Neuronal stem cell (in vitro differentiated cells): ENCODE measurements at regions not wholly inside any gene's neighbourhood (a gene's known extent, or its start where the extent isn't known, plus 50 kb on each side); places are given as distances from the start of the nearest gene placed in this dataset.

ENCODE experiments used
- DNase-seq: peaks from one replicate; pipeline ENCODE4 v3.0.0-alpha.2; 2013; ENCODE audit warnings: low spot score
- H2AFZ ChIP-seq: one replicate; pipeline ENCODE4 v1.6.1; 2013; ENCODE audit warnings: mild to moderate bottlenecking, low read length, inconsistent platforms
- H2AK5ac ChIP-seq: 2 replicates; pipeline ENCODE4 v1.6.1; 2013; ENCODE audit warnings: low read depth, mild to moderate bottlenecking, inconsistent platforms, low read length, moderate library complexity, mixed read lengths
- H2BK120ac ChIP-seq: 2 replicates; pipeline ENCODE4 v1.6.1; 2013; ENCODE audit warnings: low read depth, mild to moderate bottlenecking, inconsistent platforms, low read length, moderate library complexity, mixed read lengths
- H2BK12ac ChIP-seq: one replicate; pipeline ENCODE4 v1.6.1; 2013; ENCODE audit warnings: low read length, inconsistent platforms
- H2BK15ac ChIP-seq: 2 replicates; pipeline ENCODE4 v1.6.1; 2013; ENCODE audit warnings: mild to moderate bottlenecking, low read length, inconsistent platforms, mixed read lengths
- H2BK5ac ChIP-seq: one replicate; pipeline ENCODE4 v1.6.1; 2013; ENCODE audit warnings: inconsistent platforms, mild to moderate bottlenecking, low read length, moderate library complexity
- H3K14ac ChIP-seq: one replicate; pipeline ENCODE4 v1.6.1; 2013; ENCODE audit warnings: low read length, inconsistent platforms
- H3K18ac ChIP-seq: 2 replicates; pipeline ENCODE4 v1.6.1; 2013; ENCODE audit warnings: low read length, inconsistent platforms
- H3K23ac ChIP-seq: 2 replicates; pipeline ENCODE4 v1.6.1; 2013; ENCODE audit warnings: low read depth, mild to moderate bottlenecking, mixed read lengths, low read length, inconsistent platforms; ENCODE audit not compliant: poor library complexity
- H3K27ac ChIP-seq: replicated peaks from 3 replicates; pipeline ENCODE4 v1.5.1; 2013; ENCODE audit warnings: low read length, inconsistent platforms
- H3K27me3 ChIP-seq, 3 experiments: 2 replicates each; pipeline ENCODE4 v1.6.1; 2013; ENCODE audit warnings: low read length in 3 of 3, mild to moderate bottlenecking in 2 of 3, inconsistent platforms in 1 of 3, low read depth in 1 of 3, mixed read lengths in 1 of 3, moderate library complexity in 1 of 3; ENCODE audit not compliant: control insufficient read depth in 3 of 3, insufficient read depth in 3 of 3
- H3K36me3 ChIP-seq, 2 donors: replicated peaks in 1 of 2; 2 replicates each; pipeline ENCODE4 v1.6.1; 2013; ENCODE audit warnings: low read length in 2 of 2; ENCODE audit not compliant: control insufficient read depth in 2 of 2, insufficient read depth in 2 of 2
- H3K4ac ChIP-seq: 2 replicates; pipeline ENCODE4 v1.6.1; 2013; ENCODE audit warnings: inconsistent platforms, mild to moderate bottlenecking, low read length, moderate library complexity
- H3K4me1 ChIP-seq, 2 donors: 1 replicate in 1 of 2; 2 replicates in 1 of 2; pipeline ENCODE4 v1.6.1; 2013; ENCODE audit warnings: low read length in 2 of 2, low read depth in 1 of 2; ENCODE audit not compliant: control insufficient read depth in 2 of 2, insufficient read depth in 1 of 2
- H3K4me2 ChIP-seq: one replicate; pipeline ENCODE4 v1.6.1; 2013; ENCODE audit warnings: mild to moderate bottlenecking, low read length, inconsistent platforms; ENCODE audit not compliant: insufficient read depth, poor library complexity, severe bottlenecking
- H3K4me3 ChIP-seq, 2 donors: 2 replicates each; pipeline ENCODE4 v1.5.1; 2013; ENCODE audit warnings: low read length in 2 of 2, mild to moderate bottlenecking in 2 of 2, inconsistent platforms in 1 of 2, moderate library complexity in 1 of 2
- H3K79me1 ChIP-seq: one replicate; pipeline ENCODE4 v1.6.1; 2013; ENCODE audit warnings: low read depth, mild to moderate bottlenecking, inconsistent platforms, low read length, moderate library complexity
- H3K9ac ChIP-seq: one replicate; pipeline ENCODE4 v1.6.1; 2013; ENCODE audit warnings: mild to moderate bottlenecking, low read depth, low read length, inconsistent platforms; ENCODE audit not compliant: poor library complexity
- H3K9me3 ChIP-seq, 2 donors: replicated peaks in 1 of 2; 2 replicates each; pipeline versions ENCODE3 to v1.6.1; 2013; ENCODE audit warnings: low read length in 2 of 2, mild to moderate bottlenecking in 2 of 2, inconsistent platforms in 1 of 2, low read depth in 1 of 2, mixed read lengths in 1 of 2, moderate library complexity in 1 of 2; ENCODE audit not compliant: control insufficient read depth in 2 of 2, insufficient read depth in 1 of 2
- H4K8ac ChIP-seq: one replicate; pipeline ENCODE4 v1.6.1; 2013; ENCODE audit warnings: low read depth, mild to moderate bottlenecking, inconsistent platforms, low read length, moderate library complexity
- H4K91ac ChIP-seq: one replicate; pipeline ENCODE4 v1.6.1; 2013; ENCODE audit warnings: low read length, low read depth, mild to moderate bottlenecking, inconsistent platforms; ENCODE audit not compliant: poor library complexity
- WGBS, 2 donors: extraction: QIAGEN DNeasy Blood & Tissue Kit; methylation state at CpG; one replicate each; pipeline ENCODE4 v1.1.7; 2013; ENCODE audit warnings: missing lambda C conversion rate in 2 of 2, mixed read lengths in 1 of 2; ENCODE audit not compliant: insufficient read length in 2 of 2, insufficient replicate concordance in 1 of 2; ENCODE audit errors: extremely low coverage in 2 of 2; 5-methylcytosine and 5-hydroxymethylcytosine counted together

- Histone ChIP-seq H3K79me1 (no peaks in the 10 kb centered on the region), H3K9me3 (no peaks in the 10 kb centered on the region), H2AK5ac (no peak overlapping the region), H3K36me3 (no peaks in the 10 kb centered on the region), H2BK15ac (no peak overlapping the region), H3K14ac (no peak overlapping the region), H2BK5ac (no peak overlapping the region), H3K27ac (no peak overlapping the region), H3K4me3 (no peak overlapping the region), H4K91ac (no peak overlapping the region), H3K23ac (no peak overlapping the region), H3K27me3 (no peaks in the 10 kb centered on the region), H3K9ac (no peak overlapping the region), H4K8ac (no peak overlapping the region), H3K4me1 (no peaks in the 10 kb centered on the region), H3K18ac (no peak overlapping the region), H3K4ac (no peak overlapping the region), H2BK12ac (no peak overlapping the region), H3K4me2 (no peak overlapping the region), H2AFZ (no peak overlapping the region), H2BK120ac (no peak overlapping the region)
- WGBS, 2 donors: no CpG with 5 or more reads among the region's 1 CpG
- DNase-seq: no peak
Observed at GRCh38 chr14:42629553-42629952, 1022.9 kb downstream of the LRFN5 start.

GRCh38 chr14:42628602-42629001, 1021.9 kb downstream of the LRFN5 start:
- Histone ChIP-seq H3K27ac (no peak overlapping the region), H2AFZ (no peak overlapping the region), H2BK5ac (no peak overlapping the region), H3K79me1 (no peaks in the 10 kb centered on the region), H3K4me2 (no peak overlapping the region), H3K4me3 (no peak overlapping the region), H4K91ac (no peak overlapping the region), H3K23ac (no peak overlapping the region), H3K27me3 (no peaks in the 10 kb centered on the region), H3K4ac (no peak overlapping the region), H3K9me3 (no peaks in the 10 kb centered on the region), H2BK12ac (no peak overlapping the region), H2BK120ac (no peak overlapping the region), H3K4me1 (no peaks in the 10 kb centered on the region), H2BK15ac (no peak overlapping the region), H3K9ac (no peak overlapping the region), H3K18ac (no peak overlapping the region), H3K14ac (no peak overlapping the region), H4K8ac (no peak overlapping the region), H2AK5ac (no peak overlapping the region), H3K36me3 (no peaks in the 10 kb centered on the region)
- no CpG with 5 or more reads among the region's 1 CpG for WGBS, 2 donors
- no peak for DNase-seq

GRCh38 chr14:42626986-42627385, 1020.3 kb downstream of the LRFN5 start:
- H2BK15ac ChIP-seq: no peak overlapping the region
- H3K27ac ChIP-seq: no peak overlapping the region
- no peak overlapping the region for H2BK5ac ChIP-seq
- DNase-seq: no peak
- H3K4me3 ChIP-seq: no peak overlapping the region
- H2AFZ ChIP-seq: no peak overlapping the region
- H4K91ac ChIP-seq: no peak overlapping the region
- H2AK5ac ChIP-seq: no peak overlapping the region
- no peaks in the 10 kb centered on the region for H3K79me1 ChIP-seq
- H3K9me3 ChIP-seq: no peaks in the 10 kb centered on the region
- no peak overlapping the region for H3K14ac ChIP-seq
- no peak overlapping the region for H2BK12ac ChIP-seq
- no peaks in the 10 kb centered on the region for H3K36me3 ChIP-seq
- H3K4me2 ChIP-seq: no peak overlapping the region
- H3K9ac ChIP-seq: no peak overlapping the region
- no peak overlapping the region for H3K4ac ChIP-seq
- H3K18ac ChIP-seq: no peak overlapping the region
- H4K8ac ChIP-seq: no peak overlapping the region
- no peaks in the 10 kb centered on the region for H3K4me1 ChIP-seq
- H3K27me3 ChIP-seq: no peaks in the 10 kb centered on the region
- H3K23ac ChIP-seq: no peak overlapping the region
- no peak overlapping the region for H2BK120ac ChIP-seq

- Histone ChIP-seq H3K27ac (no peak overlapping the region), H2BK120ac (no peak overlapping the region), H3K27me3 (no peaks in the 10 kb centered on the region), H3K4me1 (no peaks in the 10 kb centered on the region), H3K4me2 (no peak overlapping the region), H3K23ac (no peak overlapping the region), H3K79me1 (no peaks in the 10 kb centered on the region), H3K9me3 (no peaks in the 10 kb centered on the region), H3K18ac (no peak overlapping the region), H3K4me3 (no peak overlapping the region), H2AFZ (no peak overlapping the region), H3K14ac (no peak overlapping the region), H4K91ac (no peak overlapping the region), H2BK12ac (no peak overlapping the region), H3K4ac (no peak overlapping the region), H4K8ac (no peak overlapping the region), H3K36me3 (no peaks in the 10 kb centered on the region), H2AK5ac (no peak overlapping the region), H2BK15ac (no peak overlapping the region), H3K9ac (no peak overlapping the region), H2BK5ac (no peak overlapping the region)
- WGBS, 2 donors: no CpG with 5 or more reads among the region's 1 CpG
- no peak for DNase-seq
Observed at GRCh38 chr14:42624980-42625761, 1018.5 kb downstream of the LRFN5 start.
